H7 (cell line): ENCODE measurements at regions not wholly inside any gene's neighbourhood (a gene's known extent, or its start where the extent isn't known, plus 50 kb on each side); places are given as distances from the start of the nearest gene placed in this dataset.

Experiments used
- DNase-seq: peaks from one replicate; pipeline ENCODE4 v3.0.0; 2012
- H3K27me3 ChIP-seq: 2 replicates; pipeline ENCODE4 v1.6.0; 2011; ENCODE audit warnings: mild to moderate bottlenecking, low read length; ENCODE audit not compliant: control insufficient read depth, insufficient read depth
- H3K36me3 ChIP-seq: replicated peaks from 2 replicates; pipeline ENCODE4 v1.5.1; 2011; ENCODE audit warnings: low read length; ENCODE audit not compliant: control insufficient read depth, insufficient read depth
- H3K4me3 ChIP-seq: 2 replicates; pipeline ENCODE4 v1.5.1; 2011; ENCODE audit warnings: low read depth, mild to moderate bottlenecking, control low read depth, low read length, moderate library complexity; ENCODE audit not compliant: insufficient read depth

DNA sequence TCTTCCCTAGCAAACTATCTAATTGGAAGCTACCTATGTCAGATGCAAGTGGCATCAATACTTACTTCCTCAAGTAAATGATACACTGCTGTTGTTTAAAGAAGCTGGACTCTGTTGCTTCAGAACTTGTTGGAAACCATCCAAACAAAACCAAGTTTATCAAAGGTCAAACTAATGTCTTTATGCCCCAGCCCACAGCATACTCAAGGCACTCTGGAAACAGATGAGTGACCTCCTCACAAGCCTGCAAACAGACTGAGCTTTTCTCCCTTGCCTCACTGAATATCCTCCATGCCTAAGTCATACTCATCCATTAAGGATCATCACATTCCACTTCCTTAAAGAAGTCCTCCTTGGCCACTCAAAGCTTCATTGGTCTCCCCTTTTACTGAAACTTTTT is 107.4 kb upstream of the ACP3 start:
- Histone ChIP-seq H3K27me3 (peaks cover 2% of the 10 kb centered on the region; the same call in 1 of the 2 replicates), H3K4me3 (no peak overlapping the region), H3K36me3 (no peaks in the 10 kb centered on the region)
- no peak for DNase-seq

DNA sequence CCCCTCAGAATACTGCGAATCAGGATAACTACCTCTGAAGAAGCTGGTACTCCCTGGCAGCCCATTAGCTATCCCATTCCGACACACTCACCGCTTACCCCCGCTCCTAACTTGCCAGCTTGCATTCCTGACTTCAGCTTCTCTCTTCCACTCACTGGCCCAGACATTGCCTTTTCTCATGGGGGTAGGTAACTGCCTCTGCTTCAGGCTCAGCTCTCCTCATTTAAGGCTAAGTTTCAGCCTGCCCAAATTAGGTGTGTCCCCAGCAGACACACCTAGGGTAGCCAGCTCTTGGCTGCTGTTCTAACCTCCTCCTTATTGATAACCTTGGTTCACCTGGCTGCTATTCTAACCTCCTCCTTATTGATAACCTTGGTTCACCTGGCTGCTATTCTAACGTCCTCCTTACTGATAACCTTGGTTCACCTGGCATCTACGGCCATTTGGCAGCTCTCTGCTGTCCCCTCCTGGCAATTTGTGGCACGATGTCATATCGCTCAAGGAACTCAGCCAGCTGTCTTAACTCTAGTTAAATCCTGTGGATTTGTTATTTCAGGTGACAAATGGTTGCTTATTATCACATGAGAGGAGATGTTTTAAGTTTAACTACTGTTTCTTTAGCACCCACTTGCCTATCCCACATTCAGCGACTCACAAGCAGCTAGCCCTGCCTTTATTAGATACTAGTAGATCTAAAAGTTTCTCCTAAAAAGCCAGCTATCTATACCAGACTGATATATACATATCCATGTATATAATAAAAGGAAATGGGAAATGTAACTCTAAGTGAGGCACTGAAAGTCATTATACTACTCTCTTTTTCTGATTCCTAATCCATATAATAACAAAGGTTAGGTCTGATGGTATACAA is 106.5 kb upstream of the ACP3 start:
- peaks cover 2% of the 10 kb centered on the region; the same call in 1 of the 2 replicates for H3K27me3 ChIP-seq
- no peak overlapping the region for H3K4me3 ChIP-seq
- H3K36me3 ChIP-seq = no peaks in the 10 kb centered on the region
- no peak for DNase-seq

DNA sequence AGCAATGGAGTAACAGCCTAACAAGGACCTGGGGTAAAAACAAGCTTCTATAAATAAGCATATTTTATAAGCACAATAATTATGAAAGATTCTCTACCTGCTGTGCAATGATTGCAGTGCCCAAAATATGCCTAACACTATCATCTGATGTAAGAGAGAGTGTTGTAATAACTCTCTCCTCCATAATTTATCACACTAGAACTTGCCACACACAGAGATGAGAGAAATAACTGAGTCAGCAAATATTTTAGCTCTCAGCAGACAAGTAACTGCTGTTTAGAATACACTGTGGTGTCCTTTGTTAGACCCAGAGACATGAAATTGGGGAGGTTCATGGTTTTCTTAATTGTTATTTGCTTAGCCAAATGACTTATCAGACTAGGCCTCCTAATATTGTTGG is 105.3 kb upstream of the ACP3 start:
- peaks cover 2% of the 10 kb centered on the region; the same call in 1 of the 2 replicates for H3K27me3 ChIP-seq
- no peak for DNase-seq

DNA sequence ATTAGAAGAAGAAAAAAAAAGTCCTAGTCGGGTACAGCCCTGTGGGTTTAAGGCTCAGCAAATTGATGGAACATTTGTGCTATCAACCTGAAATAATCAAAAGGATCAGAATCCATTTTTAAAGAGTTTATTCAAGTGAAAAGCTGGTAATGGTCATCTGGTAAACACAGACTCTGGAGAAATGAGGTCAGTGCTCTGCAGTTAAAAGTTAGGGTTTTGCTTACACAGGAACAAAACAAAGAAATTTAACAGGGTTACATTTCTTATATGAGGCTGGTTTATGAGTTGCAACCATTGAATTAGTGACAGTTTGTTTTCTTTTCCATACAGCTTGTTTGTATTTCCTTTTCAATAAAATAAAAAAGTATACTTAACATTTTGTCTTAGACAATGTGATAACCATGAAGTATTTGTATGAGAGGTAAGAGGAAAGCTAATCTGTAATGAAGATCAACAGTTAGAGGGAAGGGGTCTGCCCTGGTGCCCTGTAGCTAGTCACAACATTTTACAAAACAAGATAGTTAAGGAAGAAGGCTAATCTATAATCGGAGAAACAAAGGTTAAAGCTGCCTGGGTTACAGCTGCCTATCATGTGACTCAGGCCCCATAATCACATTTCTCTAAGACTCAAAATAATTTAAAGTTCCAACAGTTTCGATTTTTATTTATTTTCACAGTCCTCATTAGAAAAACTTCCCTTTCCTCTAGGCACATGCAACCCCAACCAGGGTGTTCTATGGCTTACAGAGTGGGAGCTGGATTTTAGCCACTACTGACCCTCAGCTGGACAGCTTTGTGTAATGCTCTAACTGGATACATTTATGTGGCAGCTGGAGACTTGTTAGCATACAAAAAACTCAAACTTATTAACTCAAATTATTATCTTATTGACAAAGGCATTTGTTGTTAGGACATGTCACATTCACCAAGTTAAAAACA is 98.1 kb upstream of the ACP3 start:
- Histone ChIP-seq H3K27me3 (no peaks in the 10 kb centered on the region), H3K4me3 (no peak overlapping the region), H3K36me3 (no peaks in the 10 kb centered on the region)
- no peak for DNase-seq

More for the DNA sequence above, 105.3 kb upstream of the ACP3 start:
- no peaks in the 10 kb centered on the region for H3K36me3 ChIP-seq
- no peak overlapping the region for H3K4me3 ChIP-seq

DNA sequence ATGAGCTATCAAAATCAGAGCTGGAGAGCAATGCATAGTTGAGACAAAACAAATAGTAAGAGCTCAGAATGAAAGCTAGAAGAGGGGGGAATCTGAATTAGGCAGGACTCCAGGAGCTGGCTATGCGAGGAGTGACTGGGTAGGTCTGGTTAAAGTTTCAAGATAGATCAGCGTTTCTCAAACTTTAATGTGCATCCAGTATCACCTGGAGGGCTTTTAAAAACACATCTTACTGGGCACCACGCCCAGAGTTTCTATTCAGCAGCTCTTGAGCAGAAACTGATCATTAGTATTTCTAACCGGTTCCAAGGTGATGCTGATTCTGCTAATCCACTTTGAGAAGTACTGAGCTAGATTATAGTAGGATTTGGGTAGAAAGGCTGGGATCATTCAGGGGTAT is 96.2 kb upstream of the ACP3 start:
- H3K36me3 ChIP-seq = no peaks in the 10 kb centered on the region
- H3K4me3 ChIP-seq = no peak overlapping the region
- no peak for DNase-seq
- no peaks in the 10 kb centered on the region for H3K27me3 ChIP-seq

DNA sequence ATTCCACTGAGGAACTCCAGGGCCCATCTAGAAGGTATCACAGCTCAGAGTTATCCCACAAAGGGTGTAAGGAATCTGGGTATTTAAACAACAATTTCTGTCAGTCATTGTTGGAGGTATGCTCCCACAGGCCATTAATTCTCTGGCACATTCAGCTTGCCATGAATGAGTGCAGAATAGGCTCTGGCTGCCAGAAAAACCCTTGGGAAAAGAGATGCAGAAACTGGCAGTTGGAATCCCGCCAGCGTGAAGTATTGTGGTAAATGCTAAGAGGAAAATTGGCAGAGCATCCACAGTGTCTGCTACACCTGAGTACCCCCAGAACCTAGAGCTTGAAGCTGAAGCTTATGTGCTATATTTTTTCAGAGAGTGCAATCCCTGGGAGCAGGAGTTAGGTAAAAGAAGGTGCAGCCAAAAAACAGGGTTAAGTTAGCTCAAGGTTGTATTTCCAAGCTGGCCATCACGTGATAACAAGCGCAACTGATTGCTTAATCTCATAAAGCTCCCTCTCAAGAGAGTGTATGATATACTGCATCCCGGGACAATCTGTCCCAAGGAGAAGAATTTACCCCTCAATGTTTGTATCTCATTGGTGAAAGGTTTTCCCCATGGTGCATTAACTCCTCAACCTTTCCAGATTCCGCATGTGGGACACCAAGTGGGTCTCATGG is 94.2 kb upstream of the ACP3 start:
- Histone ChIP-seq H3K36me3 (no peaks in the 10 kb centered on the region), H3K4me3 (no peak overlapping the region), H3K27me3 (no peaks in the 10 kb centered on the region)
- no peak for DNase-seq

DNA sequence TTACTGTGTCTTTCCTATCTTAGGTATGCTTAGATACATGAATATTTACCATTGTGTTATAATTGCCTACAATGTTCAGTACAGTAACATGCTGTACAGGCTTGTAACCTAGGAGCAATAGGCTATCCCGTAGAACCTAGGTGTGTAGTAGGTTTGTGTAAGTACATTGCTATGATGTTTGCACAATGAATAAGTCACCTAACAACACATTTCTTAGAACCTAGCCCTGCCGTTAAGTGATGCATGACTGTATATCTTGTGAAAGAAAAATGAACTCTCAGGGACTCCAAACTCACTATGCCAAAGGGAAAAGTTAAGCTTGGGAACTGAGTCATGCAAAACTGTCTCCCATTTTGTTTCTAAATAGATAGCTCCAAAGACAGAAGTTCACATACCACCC is 91.5 kb upstream of the ACP3 start:
- Histone ChIP-seq H3K36me3 (no peaks in the 10 kb centered on the region), H3K4me3 (no peak overlapping the region), H3K27me3 (no peaks in the 10 kb centered on the region)
- no peak for DNase-seq

DNA sequence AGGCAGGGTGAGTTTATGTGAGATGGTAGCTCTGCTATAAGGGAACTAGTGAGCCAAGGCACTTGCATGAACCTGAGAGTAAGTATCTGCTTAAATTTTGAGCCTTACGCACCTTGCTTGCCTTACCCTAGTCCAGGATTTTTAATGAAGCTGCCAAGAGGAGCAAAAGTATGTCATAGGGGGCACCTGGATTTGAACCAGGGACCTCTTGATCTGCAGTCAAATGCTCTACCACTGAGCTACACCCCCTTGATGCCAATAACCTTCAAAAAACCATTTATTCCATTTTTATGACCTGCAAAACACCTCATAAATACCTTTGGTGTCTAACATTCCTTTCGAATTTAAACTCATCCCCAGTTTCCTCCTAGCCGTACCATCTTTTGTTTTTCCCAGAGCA is 88.3 kb upstream of the ACP3 start:
- Histone ChIP-seq H3K4me3 (no peak overlapping the region), H3K27me3 (no peaks in the 10 kb centered on the region), H3K36me3 (no peaks in the 10 kb centered on the region)
- DNase-seq = no peak

DNA sequence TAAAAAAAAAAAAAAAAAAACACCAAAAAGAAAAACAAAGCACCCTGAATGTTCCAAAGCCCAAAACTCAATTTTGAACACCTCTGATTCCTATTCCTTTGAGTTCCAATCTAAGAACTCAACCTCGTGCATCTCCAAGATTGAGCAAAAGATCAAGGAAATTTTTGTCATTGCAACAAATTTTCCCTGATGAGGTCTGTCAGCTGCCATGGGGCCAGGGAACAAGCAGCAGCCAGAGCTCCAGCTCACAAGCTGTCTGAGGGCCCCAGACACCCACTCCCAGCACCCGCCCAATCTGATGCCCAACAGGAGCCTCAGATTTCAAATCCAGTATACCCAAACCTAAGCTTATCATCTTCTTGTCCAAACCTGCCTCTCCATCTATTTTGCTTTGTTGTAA is 87.6 kb upstream of the ACP3 start:
- H3K27me3 ChIP-seq = no peaks in the 10 kb centered on the region
- H3K36me3 ChIP-seq = no peaks in the 10 kb centered on the region
- H3K4me3 ChIP-seq = no peak overlapping the region
- no peak for DNase-seq

DNA sequence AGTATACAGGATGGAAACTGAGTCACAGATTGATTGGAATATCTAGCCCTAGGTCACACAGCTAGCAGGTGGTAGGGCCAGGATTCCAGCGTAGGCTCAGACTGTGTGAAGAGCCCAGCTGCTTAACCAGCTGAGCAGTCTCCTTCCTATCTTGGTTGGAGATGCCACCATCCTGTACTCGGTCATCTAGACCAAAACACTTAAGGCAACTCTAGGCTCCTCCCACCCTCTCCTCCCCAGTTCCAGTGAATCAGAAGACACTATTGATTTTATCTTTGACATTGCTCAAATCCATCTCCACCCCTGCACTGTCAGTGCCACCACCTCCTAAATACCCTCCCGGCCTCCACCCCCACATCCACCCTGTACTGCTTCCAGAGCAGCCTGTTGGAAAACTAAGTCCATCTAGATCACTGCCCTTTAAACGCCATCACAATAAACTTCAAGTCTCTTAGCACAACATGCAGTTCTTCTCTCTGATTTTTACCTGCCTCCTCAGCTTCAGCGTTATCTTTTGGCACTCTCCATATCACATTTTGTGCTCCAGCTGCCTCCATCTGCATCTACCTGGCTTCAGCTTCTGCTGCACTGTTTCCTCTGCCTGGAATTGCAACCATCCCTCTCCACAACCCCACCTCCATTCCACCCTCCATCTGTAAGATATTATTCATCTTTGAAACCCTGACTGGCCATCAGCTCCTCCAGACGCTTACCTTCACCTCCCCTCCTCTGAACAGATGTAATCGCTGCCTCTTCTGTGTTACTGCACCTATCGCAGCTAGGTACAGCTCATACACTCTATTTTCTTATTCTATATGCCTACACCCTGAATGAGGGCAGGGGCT is 86.8 kb upstream of the ACP3 start:
- Histone ChIP-seq H3K4me3 (no peak overlapping the region), H3K36me3 (no peaks in the 10 kb centered on the region), H3K27me3 (no peaks in the 10 kb centered on the region)
- no peak for DNase-seq

DNA sequence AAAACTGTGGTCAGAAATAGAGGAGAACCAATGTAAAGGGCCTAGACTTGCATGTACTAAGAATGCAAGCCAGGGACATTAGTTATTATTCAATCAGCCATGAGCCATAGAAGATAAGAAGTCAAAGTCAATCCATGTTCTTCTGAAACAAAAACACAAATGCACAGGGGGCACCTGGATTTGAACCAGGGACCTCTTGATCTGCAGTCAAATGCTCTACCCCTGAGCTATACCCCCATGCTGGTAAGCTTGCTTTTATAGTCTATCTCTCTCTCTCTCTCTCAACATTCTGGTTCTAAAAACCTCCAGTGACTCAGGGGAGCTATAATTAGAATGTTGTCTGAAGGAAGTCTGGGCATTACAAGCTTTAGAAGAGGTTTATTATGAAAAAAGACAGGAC is 85.6 kb upstream of the ACP3 start:
- no peak overlapping the region for H3K4me3 ChIP-seq
- no peaks in the 10 kb centered on the region for H3K36me3 ChIP-seq
- H3K27me3 ChIP-seq = no peaks in the 10 kb centered on the region
- no peak for DNase-seq

DNA sequence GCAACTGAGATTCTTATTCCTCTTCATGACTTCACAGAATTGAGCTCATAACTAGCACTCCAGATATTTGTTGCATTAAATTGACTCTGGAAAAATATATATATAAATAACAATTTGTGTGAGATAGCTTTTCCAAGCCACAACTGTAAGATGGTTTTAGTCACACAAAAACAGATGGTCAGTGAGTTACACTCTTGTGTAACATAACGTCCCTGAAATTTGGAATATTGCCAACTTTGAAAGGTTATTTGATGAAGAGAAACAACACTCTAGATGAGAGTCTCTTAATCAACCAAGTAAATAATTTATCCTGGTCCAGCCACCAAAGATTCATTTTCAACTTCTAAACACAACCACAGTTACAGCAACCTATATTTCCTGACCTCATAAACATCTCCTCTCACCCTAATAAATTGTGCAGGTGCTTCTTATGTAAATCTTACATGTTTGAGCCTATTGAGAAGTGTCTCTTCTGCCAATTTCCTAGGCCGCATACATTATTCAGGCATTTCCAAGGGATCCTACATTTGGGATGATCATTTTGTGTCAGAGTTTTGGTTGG is 84.9 kb upstream of the ACP3 start:
- no peak overlapping the region for H3K4me3 ChIP-seq
- DNase-seq = no peak
- H3K36me3 ChIP-seq = no peaks in the 10 kb centered on the region
- no peaks in the 10 kb centered on the region for H3K27me3 ChIP-seq

DNA sequence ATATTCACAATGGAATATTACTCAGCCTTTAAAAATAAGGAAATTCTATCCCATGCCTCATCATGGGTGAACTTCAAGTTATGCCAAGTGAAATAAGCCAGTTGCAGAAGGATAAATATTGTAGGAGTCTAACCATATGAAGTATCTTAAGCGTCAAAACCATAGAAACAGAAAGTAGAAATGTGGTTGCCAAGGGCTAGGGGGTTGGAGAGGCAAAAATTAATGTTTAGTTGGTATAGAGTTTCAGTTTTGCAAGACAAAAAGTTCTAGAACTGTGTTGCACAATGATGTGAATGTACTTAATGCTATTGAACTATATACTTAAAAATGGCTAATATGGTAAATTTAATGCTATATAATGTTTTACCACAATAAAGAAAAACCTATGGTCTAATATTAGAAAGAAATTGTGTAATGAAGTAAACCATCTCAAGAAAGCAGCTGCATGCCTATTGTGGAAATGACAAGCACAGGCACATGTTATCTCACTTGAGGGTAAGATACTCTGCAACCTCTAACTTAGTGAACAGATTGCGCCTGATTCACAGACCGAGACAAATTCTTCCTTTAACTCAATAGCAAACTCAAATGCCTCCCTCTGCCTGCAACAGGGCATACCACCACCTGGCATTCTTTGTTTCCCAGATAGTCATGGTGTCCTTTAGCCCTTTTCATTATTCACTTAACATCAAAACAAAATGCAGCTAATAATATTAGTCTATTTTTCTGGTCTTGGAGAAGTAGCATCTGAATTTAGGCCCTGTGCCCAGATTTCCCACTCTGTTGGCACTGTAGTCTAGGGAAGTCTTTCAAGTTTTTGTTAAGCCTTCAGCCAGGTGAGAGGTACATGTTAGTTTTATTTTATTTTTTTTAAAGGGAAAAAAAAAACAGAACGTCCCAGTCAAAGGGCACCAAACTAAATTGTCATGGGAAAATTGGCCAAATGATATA is 80.2 kb upstream of the ACP3 start:
- H3K4me3 ChIP-seq = no peak overlapping the region
- H3K36me3 ChIP-seq = no peaks in the 10 kb centered on the region
- DNase-seq = no peak
- no peaks in the 10 kb centered on the region for H3K27me3 ChIP-seq
